Esophagus muscularis mucosa (tissue), 4 donors: ENCODE measurements at regions not wholly inside any gene's neighbourhood (a gene's known extent, or its start where the extent isn't known, plus 50 kb on each side); places are given as distances from the start of the nearest gene placed in this dataset.

ENCODE experiments used
- DNase-seq: peaks from one replicate; pipeline ENCODE4 v3.0.0-alpha.2; 2017; ENCODE audit errors: extremely low spot score
- H3K27ac ChIP-seq, 4 donors: fragments of 200-600 bp; sonication (generic); replicated peaks in 1 of 4; 1 replicate in 3 of 4; 2 replicates in 1 of 4; pipeline ENCODE4 v1.5.1; 2016 to 2019; ENCODE audit warnings: mild to moderate bottlenecking in 1 of 4
- H3K27me3 ChIP-seq, 4 donors: fragments of 200-600 bp; sonication (generic); one replicate each; pipeline versions ENCODE4 v1.5.1 to v1.6.0; 2016 to 2019
- H3K36me3 ChIP-seq, 4 donors: fragments of 200-600 bp; sonication (generic); one replicate each; pipeline ENCODE4 v1.5.1; 2016 to 2019
- H3K4me1 ChIP-seq, 4 donors: fragments of 200-600 bp; sonication (generic); one replicate each; pipeline ENCODE4 v1.5.1; 2016 to 2019
- H3K4me3 ChIP-seq, 4 donors: fragments of 200-600 bp; sonication (generic); 1 replicate in 2 of 4; 2 replicates in 2 of 4; pipeline ENCODE4 v1.5.1; 2016 to 2019; ENCODE audit warnings: mild to moderate bottlenecking in 4 of 4, moderate library complexity in 1 of 4
- H3K9me3 ChIP-seq, 4 donors: fragments of 200-600 bp; sonication (generic); 1 replicate in 3 of 4; 2 replicates in 1 of 4; pipeline ENCODE4 v1.5.1; 2016 to 2019
- EP300 ChIP-seq: sonication (generic); formaldehyde crosslinking; IDR thresholded peaks from one replicate; pipeline ENCODE4 v1.6.1; 2017; ENCODE audit warnings: antibody characterized with exemption
- POLR2A ChIP-seq: fragments of 450-650 bp; IDR thresholded peaks from one replicate; pipeline ENCODE4 v1.6.1; 2017; ENCODE audit warnings: antibody characterized with exemption, moderate library complexity, mild to moderate bottlenecking, low read depth
- POLR2AphosphoS5 ChIP-seq, 2 donors: sonication (generic); formaldehyde crosslinking; IDR thresholded peaks; one replicate each; pipeline ENCODE4 v1.6.1; 2017; ENCODE audit warnings: antibody characterized with exemption in 2 of 2
- WGBS: methylation state at CpG from one replicate; pipeline ENCODE4 v1.1.5; 2018; 5-methylcytosine and 5-hydroxymethylcytosine counted together
- intact Hi-C: fragments of 100-400 bp; cut with DNase I; formaldehyde crosslinking; loops from one replicate; pipeline ENCODE4 v1.15.1; 2023
- TF ChIP-seq, protein P1 (sequence below), 3 experiments: fragments of 200-600 bp in 2 of 3; fragments of 450-650 bp in 1 of 3; sonication (generic) in 2 of 3; IDR thresholded peaks; one replicate each; pipeline ENCODE4 v1.5.1; 2017 to 2019; ENCODE audit warnings: antibody characterized with exemption in 3 of 3, mild to moderate bottlenecking in 2 of 3, moderate library complexity in 1 of 3

DNA sequence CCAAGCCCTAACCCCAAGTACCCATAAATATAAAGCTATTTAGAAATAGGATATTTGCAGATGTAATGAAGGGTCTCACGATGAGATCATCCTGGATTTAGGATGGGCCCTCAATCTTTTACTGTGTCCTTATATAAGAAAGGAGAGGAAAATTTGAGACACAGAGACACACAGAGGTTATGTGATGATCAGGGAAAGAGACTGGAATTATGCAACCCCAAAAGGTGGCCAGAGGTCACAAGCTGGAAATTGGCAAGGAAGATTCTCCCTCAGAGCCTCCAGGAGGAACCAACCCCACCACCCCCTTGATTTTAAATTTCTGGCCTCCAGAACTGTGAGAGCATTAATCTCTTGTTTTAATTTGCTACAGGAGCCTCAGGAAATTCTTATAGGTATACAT, 334.9 kb upstream of the PRICKLE1 start:
- 89% methylated on average over 1 of the region's 1 CpG for WGBS
- no peaks in the 10 kb centered on the region for H3K36me3 ChIP-seq
- no peaks in the 10 kb centered on the region for H3K27me3 ChIP-seq
- peaks cover 0 to 12% (median 10%) of the 10 kb centered on the region in 4 donors for H3K4me1 ChIP-seq
- TF ChIP-seq POLR2AphosphoS5 (IDR thresholded peaks at IDR 0.05) (no peak), POLR2A (no peak), EP300 (no peak)
- TF ChIP-seq, protein P1, sequence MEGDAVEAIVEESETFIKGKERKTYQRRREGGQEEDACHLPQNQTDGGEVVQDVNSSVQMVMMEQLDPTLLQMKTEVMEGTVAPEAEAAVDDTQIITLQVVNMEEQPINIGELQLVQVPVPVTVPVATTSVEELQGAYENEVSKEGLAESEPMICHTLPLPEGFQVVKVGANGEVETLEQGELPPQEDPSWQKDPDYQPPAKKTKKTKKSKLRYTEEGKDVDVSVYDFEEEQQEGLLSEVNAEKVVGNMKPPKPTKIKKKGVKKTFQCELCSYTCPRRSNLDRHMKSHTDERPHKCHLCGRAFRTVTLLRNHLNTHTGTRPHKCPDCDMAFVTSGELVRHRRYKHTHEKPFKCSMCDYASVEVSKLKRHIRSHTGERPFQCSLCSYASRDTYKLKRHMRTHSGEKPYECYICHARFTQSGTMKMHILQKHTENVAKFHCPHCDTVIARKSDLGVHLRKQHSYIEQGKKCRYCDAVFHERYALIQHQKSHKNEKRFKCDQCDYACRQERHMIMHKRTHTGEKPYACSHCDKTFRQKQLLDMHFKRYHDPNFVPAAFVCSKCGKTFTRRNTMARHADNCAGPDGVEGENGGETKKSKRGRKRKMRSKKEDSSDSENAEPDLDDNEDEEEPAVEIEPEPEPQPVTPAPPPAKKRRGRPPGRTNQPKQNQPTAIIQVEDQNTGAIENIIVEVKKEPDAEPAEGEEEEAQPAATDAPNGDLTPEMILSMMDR (IDR thresholded peaks at IDR 0.05): no peak
- no peaks in the 10 kb centered on the region for H3K9me3 ChIP-seq
- no peak overlapping the region for H3K4me3 ChIP-seq
- DNase-seq: no peak
- intact Hi-C loops: no loop called here
- no peak overlapping the region for H3K27ac ChIP-seq

DNA sequence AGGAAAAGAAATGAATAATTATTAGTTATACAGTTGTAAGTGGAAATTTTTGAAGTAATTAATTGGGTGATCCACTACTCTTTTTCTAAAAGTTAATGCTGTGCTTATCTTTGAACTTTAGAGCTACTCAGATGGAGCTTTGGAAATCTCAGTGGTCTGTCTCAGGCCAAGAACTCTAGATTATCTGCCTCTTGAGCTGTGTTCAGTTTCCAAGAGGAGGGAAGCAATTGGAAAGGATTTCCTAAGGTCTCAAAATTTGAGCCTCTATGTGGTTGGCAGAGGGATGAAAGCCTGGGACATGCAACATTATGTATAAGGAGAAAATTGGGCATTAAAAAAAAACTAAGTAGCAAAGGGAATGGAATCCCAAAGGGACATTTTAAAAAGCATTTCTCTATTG, 334.0 kb upstream of the PRICKLE1 start:
- no peak for DNase-seq
- H3K4me1 ChIP-seq: peaks cover 0 to 12% (median 10%) of the 10 kb centered on the region in 4 donors
- intact Hi-C loops: no loop called here

DNA sequence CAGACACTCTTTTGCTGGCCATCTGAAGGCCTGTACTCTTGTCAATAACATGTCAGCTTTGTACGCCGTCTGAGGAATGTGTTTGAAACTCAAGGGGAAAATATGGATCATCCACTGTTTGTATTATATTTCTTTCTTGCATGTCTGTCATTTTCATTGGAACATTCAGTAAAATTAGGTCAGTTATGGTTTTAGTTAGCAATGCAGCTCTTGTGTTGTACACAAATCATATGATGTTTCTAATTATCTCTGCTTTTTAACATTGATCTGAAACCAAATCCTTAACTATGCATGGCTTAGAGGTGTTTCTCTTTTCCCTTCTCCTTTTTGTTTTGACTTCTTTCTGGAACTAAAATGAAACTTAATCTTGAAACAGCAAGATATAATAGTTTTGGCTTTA, 333.6 kb upstream of the PRICKLE1 start:
- H3K36me3 ChIP-seq: no peaks in the 10 kb centered on the region

More for the DNA sequence above, 334.0 kb upstream of the PRICKLE1 start:
- no peak for TF ChIP-seq EP300
- no peak for TF ChIP-seq POLR2AphosphoS5 (IDR thresholded peaks at IDR 0.05)
- TF ChIP-seq, protein P1 (IDR thresholded peaks at IDR 0.05): no peak
- no peak for TF ChIP-seq POLR2A
- Histone ChIP-seq H3K27me3 (no peaks in the 10 kb centered on the region), H3K27ac (no peak overlapping the region), H3K4me3 (no peak overlapping the region), H3K9me3 (no peaks in the 10 kb centered on the region), H3K36me3 (no peaks in the 10 kb centered on the region)

DNA sequence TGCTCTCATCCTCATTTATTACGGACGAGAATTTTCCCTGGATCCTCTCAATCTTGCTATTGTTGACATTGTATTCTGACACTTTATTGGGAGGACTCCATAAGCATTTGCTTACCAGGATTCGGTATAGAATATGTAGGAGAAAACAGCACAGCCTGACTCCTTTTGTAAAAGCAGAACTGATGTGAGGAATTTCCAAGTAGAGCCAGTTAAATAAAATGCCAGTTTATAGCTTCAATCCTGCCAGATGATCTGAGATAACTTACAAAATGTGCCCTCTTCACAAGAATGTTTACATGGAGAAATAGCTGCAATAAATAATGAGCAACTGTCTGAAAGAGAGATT, 332.9 kb upstream of the PRICKLE1 start:
- intact Hi-C loops: no loop called here
- DNase-seq: no peak
- Histone ChIP-seq H3K4me1 (peaks cover 0 to 12% (median 10%) of the 10 kb centered on the region in 4 donors), H3K27me3 (no peaks in the 10 kb centered on the region), H3K36me3 (no peaks in the 10 kb centered on the region), H3K4me3 (no peak overlapping the region), H3K9me3 (no peaks in the 10 kb centered on the region), H3K27ac (no peak overlapping the region)
- TF ChIP-seq EP300: no peak
- TF ChIP-seq, protein P1 (IDR thresholded peaks at IDR 0.05): no peak
- no peak for TF ChIP-seq POLR2AphosphoS5 (IDR thresholded peaks at IDR 0.05)
- TF ChIP-seq POLR2A: no peak
- WGBS: 59% methylated on average over 3 of the region's 3 CpGs

More for the DNA sequence above, 333.6 kb upstream of the PRICKLE1 start:
- intact Hi-C loops: no loop called here
- Histone ChIP-seq H3K27ac (no peak overlapping the region), H3K4me3 (no peak overlapping the region), H3K9me3 (no peaks in the 10 kb centered on the region), H3K27me3 (no peaks in the 10 kb centered on the region), H3K4me1 (peaks cover 0 to 12% (median 10%) of the 10 kb centered on the region in 4 donors)
- DNase-seq: no peak
- WGBS: 57% methylated on average over 2 of the region's 2 CpGs
- TF ChIP-seq POLR2AphosphoS5 (IDR thresholded peaks at IDR 0.05) (no peak), EP300 (no peak), POLR2A (no peak)
- TF ChIP-seq, protein P1 (IDR thresholded peaks at IDR 0.05): no peak
